HG03469 (cell line): ENCODE measurements at regions not wholly inside any gene's neighbourhood (a gene's known extent, or its start where the extent isn't known, plus 50 kb on each side); places are given as distances from the start of the nearest gene placed in this dataset.

Experiments
- ATAC-seq: cut with Tn5 transposase; IDR thresholded peaks from one replicate; pipeline ENCODE4 v1.9.1; 2021; ENCODE audit warnings: mild to moderate bottlenecking, moderate library complexity, moderate number of reproducible peaks; ENCODE audit not compliant: unreplicated experiment

- no peak for ATAC-seq
These were observed 630.1 kb downstream of the BRINP3 start for GRCh38 chr1:189847613-189848012.

DNA sequence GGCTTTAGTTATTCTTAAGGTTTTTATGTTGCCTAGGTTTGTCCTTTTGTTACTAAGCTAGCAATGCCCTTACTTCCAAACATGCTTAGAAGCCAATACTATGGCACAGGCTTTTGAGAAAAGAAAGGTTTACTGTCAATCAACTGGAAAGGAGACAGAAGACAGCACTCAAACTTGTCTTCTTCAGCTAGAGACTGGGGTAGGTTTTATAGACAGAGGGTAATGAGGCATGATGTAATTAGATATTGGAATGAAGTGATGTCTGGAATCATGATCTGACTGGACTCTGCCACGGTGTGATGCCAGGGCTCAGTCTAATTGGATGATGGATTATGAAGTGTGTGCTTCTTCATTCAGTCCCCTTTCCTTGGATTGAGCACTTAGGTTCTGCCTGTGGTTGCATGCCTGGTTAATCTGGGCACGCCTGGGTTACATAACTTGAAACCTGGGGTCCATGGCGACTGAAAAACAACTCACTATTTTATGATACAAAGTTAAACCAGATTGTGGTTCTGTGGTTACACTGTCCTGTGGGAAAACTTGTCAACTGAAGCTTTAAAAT, 625.8 kb downstream of the BRINP3 start:
- no peak for ATAC-seq

DNA sequence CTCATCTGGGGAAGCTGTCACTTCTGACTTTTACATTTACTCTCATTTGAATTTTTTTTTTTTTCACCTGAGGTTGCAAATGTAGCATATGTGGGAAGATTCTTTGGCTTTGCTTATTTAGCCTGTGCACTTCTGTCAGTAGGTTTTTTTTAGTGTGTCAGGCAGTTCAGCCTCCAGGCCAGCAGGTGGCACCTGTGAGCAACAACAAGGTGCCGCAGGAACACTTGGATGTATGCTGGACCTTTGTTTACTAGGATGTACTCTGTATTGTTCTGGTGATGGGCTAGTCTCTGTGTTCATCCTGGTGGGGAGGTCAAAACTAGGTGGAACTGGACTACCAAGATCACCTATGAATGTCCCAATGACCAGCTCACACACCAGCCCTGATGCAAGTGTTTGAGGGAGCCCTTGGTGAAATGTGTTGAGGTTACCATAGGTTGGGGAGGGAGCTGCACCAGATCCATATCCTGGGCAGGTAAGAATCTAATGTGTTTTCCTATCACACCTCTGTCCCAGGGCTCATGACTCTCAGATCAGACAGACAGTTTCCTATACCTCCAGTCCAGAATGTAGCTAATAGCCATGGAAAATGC, 618.2 kb downstream of the BRINP3 start:
- ATAC-seq: peak; percentile 64

DNA sequence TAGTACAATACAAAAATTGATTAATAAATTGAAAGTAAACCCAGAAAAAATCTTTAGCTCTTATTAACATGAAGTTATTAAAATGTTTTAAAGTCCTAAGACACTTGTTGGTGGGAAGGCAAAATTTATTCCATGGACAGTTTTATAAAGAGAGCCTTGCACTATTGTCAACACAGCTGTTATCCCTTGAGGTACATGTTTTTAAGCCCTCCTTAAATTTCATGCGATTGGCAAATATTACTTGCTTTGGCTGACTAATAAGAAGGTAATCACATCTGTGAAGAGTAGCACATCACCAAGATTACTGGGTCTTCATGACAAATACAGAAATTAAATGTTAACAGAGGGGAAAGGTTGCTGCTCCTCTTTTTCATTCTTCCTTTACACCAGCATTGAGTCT, 611.1 kb downstream of the BRINP3 start:
- no peak for ATAC-seq

- ATAC-seq: no peak
These were observed 609.6 kb downstream of the BRINP3 start for GRCh38 chr1:189868021-189868420.

GRCh38 chr1:189874715-189875435, 602.8 kb downstream of the BRINP3 start:
- no peak for ATAC-seq

DNA sequence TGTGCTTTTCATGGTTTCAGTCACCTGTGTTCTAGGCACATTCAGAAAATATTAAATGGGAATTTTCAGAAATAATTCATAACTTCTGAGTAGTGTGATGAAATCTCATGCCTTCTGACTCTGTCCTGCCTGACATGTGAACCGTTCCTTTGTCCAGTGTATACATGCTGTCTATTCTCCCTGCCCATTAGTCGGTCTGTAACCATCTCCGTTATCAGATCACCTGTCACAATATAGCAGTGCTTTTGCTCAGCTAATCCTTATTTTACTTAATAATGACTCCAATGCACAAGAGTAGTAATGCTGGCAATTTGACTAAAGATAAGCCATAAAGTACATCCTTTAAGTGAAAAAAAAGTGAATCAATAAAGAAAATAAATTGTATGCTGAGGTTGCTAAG, 597.5 kb downstream of the BRINP3 start:
- ATAC-seq: no peak

GRCh38 chr1:189899686-189900425, 577.8 kb downstream of the BRINP3 start:
- no peak for ATAC-seq

DNA sequence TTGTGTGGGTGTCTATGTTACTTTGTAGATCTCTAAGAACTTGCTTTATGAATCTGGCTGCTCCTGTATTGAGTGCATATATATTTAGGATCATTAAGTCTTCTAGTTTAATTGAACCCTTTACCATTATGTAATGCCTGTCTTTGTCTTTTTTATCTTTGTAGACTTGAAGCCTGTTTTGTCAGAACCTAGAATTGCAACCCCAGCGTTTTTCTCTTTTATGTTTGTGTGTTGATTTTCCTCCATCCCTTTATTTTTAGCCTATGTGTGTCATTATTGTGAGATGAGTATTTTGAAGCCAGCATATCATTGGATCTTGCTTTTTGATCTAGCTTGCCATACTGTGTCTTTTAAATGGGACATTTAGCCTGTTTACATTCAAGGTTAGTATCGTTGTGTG, 573.2 kb downstream of the BRINP3 start:
- no peak for ATAC-seq

- ATAC-seq: no peak
These were observed 569.6 kb downstream of the BRINP3 start for GRCh38 chr1:189908113-189908512.

DNA sequence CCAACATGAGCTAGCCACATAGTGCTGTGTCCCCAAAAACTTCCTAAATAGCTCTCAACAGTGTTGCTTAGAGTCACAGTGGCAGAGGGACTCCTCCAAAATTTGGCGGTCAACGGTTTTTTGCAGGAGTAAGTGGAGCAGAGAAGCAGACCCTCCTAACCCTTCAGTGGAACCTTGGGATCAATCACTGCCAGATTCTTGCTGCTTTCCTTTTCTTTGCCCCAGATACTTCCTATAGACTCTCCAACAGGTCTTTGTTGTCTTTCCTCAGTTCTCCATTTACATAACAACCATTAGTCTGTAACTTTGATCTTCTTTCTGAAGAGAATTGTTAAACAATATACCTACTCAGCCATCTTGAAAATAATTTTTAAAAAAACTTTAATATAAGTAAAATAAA, 556.1 kb downstream of the BRINP3 start:
- no peak for ATAC-seq

- ATAC-seq: no peak
These were observed 550.0 kb downstream of the BRINP3 start for GRCh38 chr1:189927641-189928040.

DNA sequence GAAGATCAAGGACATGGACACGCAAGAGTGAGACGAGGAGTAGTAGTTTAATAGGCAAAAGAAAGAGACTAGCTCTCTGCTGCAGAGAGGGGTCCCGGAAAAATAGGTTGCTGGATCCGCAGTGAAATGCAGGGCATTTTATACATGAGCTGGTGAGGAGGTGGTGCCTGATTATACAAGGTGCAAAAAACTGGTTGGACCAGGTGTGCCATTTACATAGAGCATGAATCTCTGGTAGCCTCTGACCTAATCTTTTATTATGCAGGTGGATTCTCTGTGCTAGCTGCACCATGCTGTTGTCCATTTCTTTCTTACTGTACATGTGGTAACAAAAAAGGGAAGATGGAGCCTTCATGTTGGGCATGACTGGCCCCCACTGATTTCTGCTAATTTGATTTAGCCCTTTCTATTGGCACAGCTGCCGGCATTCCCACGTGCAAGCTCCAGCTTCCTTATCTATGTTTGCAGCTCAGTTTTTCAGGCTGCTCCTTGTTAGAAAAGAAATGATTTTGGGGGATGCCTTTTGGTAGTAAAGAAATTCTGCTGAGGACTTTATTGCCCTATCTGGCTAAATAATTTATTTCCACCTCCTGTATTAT, 548.1 kb downstream of the BRINP3 start:
- no peak for ATAC-seq

- no peak for ATAC-seq
These were observed 540.8 kb downstream of the BRINP3 start for GRCh38 chr1:189936861-189937260.

GRCh38 chr1:189939967-189940366, 537.7 kb downstream of the BRINP3 start:
- ATAC-seq: no peak

- no peak for ATAC-seq
These were observed 535.7 kb downstream of the BRINP3 start for GRCh38 chr1:189941922-189942321.

DNA sequence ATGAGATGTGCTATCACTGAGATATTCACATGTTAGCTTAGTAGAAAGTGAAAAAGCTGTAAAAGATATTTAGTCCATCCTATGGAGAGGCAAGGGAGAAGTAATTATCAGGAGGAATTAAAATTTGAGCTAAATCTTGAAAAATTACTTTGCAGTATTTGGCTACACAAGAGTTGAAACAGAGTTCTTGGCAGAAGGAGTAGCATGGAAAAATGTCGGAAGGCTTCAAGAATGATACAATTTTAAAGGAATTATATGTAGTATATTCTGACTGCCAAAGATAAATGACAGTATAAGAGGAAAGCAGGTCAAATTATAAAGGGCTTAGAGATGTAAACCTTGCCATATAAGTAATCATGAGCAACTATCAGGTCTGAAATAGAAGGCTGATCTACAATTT, 518.9 kb downstream of the BRINP3 start:
- ATAC-seq: no peak

DNA sequence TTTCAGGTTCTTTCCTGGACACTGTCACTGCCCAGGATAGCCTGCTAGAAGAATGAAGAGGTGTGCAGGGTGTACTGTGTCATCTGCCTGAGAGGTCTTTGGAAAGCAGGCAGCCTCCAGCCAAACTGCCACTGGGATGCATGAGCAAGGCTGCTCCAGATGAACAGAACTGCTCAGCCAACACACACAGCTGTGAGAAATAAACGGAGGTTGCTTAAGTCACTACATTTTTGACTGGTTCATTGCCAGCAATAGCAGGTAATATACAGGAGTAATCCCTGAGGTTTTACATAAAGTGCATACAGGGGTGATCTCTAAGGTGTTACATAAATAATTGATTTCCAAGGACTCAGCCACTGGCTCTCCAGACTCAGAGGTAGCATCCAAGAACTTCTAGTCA, 516.9 kb downstream of the BRINP3 start:
- ATAC-seq: no peak

DNA sequence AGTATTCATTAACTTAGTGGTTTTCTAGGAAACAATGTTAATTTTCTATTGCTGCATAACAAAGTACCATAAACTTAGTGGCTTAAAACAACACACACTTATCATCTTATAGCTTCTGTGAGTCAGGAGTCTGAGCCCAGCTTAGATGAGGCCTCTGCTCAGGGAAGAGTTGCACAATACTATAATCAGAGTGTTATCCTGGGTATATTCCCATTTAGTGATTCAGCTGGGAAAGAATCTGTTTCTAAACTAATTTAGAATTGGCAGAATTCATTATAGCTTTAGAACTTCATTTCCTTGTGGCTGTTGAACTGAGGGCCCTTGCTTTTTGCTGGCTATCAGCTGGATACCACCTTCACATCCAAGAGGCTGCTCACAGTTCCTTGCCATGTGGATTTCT, 515.5 kb downstream of the BRINP3 start:
- ATAC-seq: no peak

- ATAC-seq: no peak
These were observed 507.1 kb downstream of the BRINP3 start for GRCh38 chr1:189970331-189971230.
